ENCODE measurements at regions not wholly inside any gene's neighbourhood (a gene's known extent, or its start where the extent isn't known, plus 50 kb on each side); places are given as distances from the start of the nearest gene placed in this dataset.

- TF ChIP-seq, protein P1, sequence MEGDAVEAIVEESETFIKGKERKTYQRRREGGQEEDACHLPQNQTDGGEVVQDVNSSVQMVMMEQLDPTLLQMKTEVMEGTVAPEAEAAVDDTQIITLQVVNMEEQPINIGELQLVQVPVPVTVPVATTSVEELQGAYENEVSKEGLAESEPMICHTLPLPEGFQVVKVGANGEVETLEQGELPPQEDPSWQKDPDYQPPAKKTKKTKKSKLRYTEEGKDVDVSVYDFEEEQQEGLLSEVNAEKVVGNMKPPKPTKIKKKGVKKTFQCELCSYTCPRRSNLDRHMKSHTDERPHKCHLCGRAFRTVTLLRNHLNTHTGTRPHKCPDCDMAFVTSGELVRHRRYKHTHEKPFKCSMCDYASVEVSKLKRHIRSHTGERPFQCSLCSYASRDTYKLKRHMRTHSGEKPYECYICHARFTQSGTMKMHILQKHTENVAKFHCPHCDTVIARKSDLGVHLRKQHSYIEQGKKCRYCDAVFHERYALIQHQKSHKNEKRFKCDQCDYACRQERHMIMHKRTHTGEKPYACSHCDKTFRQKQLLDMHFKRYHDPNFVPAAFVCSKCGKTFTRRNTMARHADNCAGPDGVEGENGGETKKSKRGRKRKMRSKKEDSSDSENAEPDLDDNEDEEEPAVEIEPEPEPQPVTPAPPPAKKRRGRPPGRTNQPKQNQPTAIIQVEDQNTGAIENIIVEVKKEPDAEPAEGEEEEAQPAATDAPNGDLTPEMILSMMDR (IDR thresholded peaks at IDR 0.05): no peak
- TF ChIP-seq EP300 (IDR thresholded peaks at IDR 0.05) (no peak), POLR2A (IDR thresholded peaks at IDR 0.05) (no peak)
Observed at GRCh38 chr4:8727546-8728510, 135.3 kb downstream of the CPZ start.

Measured in tibial nerve (tissue), 4 donors.